ENCODE measurements at regions not wholly inside any gene's neighbourhood (a gene's known extent, or its start where the extent isn't known, plus 50 kb on each side); places are given as distances from the start of the nearest gene placed in this dataset.

- no peak for TF ChIP-seq POU2F2 (IDR thresholded peaks at IDR 0.05; ENCODE audit: borderline replicate concordance, low read depth, low read length)
- no peak for TF ChIP-seq CREB1 (IDR thresholded peaks at IDR 0.05; ENCODE audit: low read depth)
- no peak for TF ChIP-seq FOXM1 (IDR thresholded peaks at IDR 0.05; ENCODE audit: low read depth, low read length)
- TF ChIP-seq PAX8 (IDR thresholded peaks at IDR 0.05), result no peak
- no peak for TF ChIP-seq ZSCAN29 (IDR thresholded peaks at IDR 0.05)
- no peak for TF ChIP-seq RELA (IDR thresholded peaks at IDR 0.05; ENCODE audit: borderline replicate concordance, partially characterized antibody)
- TF ChIP-seq NFYA (IDR thresholded peaks at IDR 0.05; ENCODE audit: borderline replicate concordance, low read depth, low read length), result no peak
These were observed 172.4 kb downstream of the PHETA1 start (continued) for GRCh38 chr12:111196532-111196931.

- Histone ChIP-seq H4K20me1 (ENCODE audit: control insufficient read depth, insufficient read depth) (no peaks in the 10 kb centered on the region), H3K27ac (ENCODE audit: control insufficient read depth, insufficient read depth) (no peak overlapping the region), H3K4me1 (ENCODE audit: control insufficient read depth, insufficient read depth, low read length) (no peaks in the 10 kb centered on the region), H3K27me3 (replicated peaks in 1 of 2; ENCODE audit: control insufficient read depth in 2 of 2, insufficient read depth in 2 of 2, low read length in 1 of 2) (peaks cover 0 to 1% of the 10 kb centered on the region in 2 experiments; a peak in 1 of 4 replicates), H2AFZ (ENCODE audit: control insufficient read depth, low read depth, low read length) (no peak overlapping the region), H3K9me3 (replicated peaks; ENCODE audit: control insufficient read depth, insufficient read depth, low read length) (no peaks in the 10 kb centered on the region), H3K4me3 (no peak overlapping the region), H3K9ac (ENCODE audit: control insufficient read depth, insufficient read depth, low read length) (no peak overlapping the region), H3K79me2 (ENCODE audit: control insufficient read depth, insufficient read depth, low read length) (no peaks in the 10 kb centered on the region), H3K4me2 (ENCODE audit: control insufficient read depth, insufficient read depth) (no peak overlapping the region), H3K36me3 (ENCODE audit: control insufficient read depth in 2 of 2, insufficient read depth in 2 of 2, low read length in 1 of 2) (no peaks in the 10 kb centered on the region)
- RAD21 ChIA-PET (ENCODE audit: unreplicated experiment), result no interaction called here
- in situ Hi-C loops (cut with MboI) (no loop called here), intact Hi-C loops (cut with micrococcal nuclease; ENCODE audit: unreplicated experiment) (no loop called here)
- FAIRE-seq, result no peak
- SMC1A ChIA-PET (ENCODE audit: uncharacterized antibody, unreplicated experiment), result no interaction called here
- DNase-seq (ENCODE audit: low read depth, low spot score), result no peak
- POLR2A ChIA-PET, result no interaction called here
- no peak for ATAC-seq
- CTCF ChIA-PET, result no interaction called here
- WGBS (ENCODE audit: insufficient coverage, insufficient replicate concordance, low lambda C conversion rate, missing lambda C conversion rate), result 49% methylated on average over 8 of the region's 8 CpGs
- BruUV-seq (replicated peaks), result no TSS peak
- no peak for TF ChIP-seq KAT2A (conservative IDR thresholded peaks at IDR 0.05; ENCODE audit: control insufficient read depth, low read depth, low read length)
- no peak for TF ChIP-seq TAF1 (IDR thresholded peaks at IDR 0.05; ENCODE audit: borderline replicate concordance, low read depth, low read length)
- no peak for TF ChIP-seq IRF5 (IDR thresholded peaks at IDR 0.05; ENCODE audit: borderline replicate concordance)
These were observed 173.6 kb downstream of the PHETA1 start for GRCh38 chr12:111195316-111195715.
